ENCODE measurements at regions not wholly inside any gene's neighbourhood (a gene's known extent, or its start where the extent isn't known, plus 50 kb on each side); places are given as distances from the start of the nearest gene placed in this dataset.

DNA sequence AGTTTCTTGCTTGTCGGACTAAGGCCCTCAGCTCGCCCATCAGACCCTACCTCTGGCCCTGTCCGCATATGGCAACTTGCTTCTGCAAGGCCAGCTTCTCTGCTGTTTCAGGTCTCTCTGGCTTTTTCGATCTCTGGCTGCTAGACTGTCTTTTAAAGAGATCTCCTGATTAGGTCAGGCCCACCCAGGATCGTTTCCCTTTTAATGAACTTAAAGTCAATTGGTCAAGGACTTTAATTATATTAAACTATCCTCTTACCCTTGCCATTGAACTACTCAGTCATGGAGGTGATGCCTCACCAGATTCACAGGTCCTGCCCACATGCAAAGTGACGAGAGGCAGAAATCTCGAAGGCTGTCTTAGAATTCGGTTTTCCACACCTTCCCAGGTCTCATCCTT, 670.9 kb downstream of the GATA3 start:
- DNase-seq (ENCODE audit: low read depth in 2 of 3, low spot score in 2 of 3), result no peak

DNA sequence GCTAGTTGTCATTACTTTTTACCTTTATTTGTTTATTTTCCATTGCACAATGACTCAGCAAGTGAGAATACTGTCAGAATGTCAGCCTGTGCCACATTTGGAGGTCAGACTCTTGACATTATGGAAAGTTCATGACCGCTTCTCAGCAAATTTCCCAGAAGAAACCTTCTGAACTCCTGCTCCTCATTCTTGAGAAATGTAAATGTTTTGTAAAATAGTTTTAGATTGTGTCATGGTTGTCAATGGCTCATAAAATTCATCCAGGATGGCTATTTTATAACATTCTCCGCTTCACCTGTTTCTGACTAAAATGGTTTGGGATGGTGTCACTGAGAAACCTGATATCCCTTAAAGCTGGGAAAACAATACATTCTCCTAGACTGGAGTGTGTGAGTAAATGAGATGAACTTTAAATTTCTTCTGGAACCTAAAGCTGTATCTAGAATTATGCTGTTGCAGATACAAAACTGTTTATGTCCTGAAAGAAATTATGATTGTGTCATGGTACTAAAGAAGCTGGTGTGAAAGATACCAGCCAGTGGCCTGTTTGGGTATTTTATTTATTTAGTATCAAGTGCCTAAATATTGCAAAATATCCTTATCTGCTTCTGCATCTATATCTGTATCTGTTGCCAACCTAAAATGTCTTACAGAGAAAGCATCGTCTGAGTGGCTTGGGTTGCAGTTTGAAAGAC, 671.7 kb downstream of the GATA3 start:
- DNase-seq (ENCODE audit: low read depth in 2 of 3, low spot score in 2 of 3), result no peak

GRCh38 chr10:8726779-8727084, 672.2 kb downstream of the GATA3 start:
- DNase-seq (ENCODE audit: low read depth in 2 of 3, low spot score in 2 of 3), result no peak

DNA sequence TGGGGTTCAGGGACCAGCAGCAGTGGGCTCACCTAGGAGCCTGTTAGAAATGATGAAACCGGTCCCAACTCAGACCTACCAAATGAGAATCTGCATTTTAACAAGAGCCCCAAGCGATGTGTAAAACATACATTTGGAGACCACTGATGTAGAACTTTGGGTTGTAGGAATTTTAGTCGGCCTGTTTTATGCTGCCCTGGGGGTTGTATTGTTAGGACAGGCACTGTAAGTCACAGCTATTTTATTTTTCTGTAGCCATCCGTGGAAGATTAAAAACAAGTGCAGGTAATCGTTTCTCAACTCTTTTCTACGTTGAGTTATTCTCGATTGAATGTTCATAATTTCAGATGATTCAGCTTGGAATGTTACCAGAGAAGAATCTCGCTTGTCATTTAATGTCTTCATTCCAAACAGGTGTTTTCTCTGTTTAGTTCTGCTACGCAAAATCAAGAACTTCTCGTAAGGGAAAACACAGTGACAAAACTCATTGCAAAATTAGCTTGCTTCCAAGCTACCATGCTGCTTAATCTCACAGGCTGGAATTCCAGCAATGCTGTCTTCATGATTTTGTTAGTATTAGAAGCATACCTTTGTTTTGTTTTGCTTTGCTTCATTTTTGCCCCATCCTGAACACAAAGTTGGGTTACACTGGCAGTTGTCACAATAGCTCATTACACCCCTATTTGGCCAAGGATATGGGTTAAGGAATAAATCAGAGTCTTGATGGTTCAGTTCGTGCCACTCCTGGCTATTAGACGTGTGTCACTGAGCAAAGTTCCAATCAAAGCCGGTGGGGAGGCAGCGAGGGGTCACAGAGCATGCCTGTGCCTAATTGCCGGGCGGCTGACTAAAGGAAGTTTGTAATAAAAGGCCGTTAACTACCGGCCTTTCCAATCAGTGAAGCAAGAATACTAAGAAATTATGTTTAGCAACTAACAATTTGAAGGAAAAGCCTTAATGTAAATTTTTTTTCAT, 676.9 kb downstream of the GATA3 start:
- no peak for DNase-seq (ENCODE audit: low read depth in 2 of 3, low spot score in 2 of 3)

DNA sequence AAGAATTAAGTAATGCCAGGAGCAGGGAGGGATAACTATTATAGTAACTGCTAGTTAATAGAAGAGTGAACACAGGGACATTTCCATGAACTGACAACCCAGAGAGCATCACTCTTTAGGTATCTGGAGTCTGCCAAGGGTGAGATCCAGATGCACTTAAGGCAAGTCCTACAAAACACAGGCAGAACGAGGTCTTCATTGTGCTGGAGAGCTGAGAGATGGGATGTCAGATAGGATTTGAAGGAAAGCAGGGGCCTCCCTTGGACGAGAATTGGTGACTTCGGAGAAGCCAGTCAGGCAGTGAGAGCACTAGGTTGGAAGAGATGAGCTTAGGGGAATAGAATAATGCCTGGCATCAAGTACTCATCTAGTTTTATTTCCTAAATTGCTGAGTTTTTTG, 684.5 kb downstream of the GATA3 start:
- no peak for DNase-seq (ENCODE audit: low read depth in 2 of 3, low spot score in 2 of 3)

DNA sequence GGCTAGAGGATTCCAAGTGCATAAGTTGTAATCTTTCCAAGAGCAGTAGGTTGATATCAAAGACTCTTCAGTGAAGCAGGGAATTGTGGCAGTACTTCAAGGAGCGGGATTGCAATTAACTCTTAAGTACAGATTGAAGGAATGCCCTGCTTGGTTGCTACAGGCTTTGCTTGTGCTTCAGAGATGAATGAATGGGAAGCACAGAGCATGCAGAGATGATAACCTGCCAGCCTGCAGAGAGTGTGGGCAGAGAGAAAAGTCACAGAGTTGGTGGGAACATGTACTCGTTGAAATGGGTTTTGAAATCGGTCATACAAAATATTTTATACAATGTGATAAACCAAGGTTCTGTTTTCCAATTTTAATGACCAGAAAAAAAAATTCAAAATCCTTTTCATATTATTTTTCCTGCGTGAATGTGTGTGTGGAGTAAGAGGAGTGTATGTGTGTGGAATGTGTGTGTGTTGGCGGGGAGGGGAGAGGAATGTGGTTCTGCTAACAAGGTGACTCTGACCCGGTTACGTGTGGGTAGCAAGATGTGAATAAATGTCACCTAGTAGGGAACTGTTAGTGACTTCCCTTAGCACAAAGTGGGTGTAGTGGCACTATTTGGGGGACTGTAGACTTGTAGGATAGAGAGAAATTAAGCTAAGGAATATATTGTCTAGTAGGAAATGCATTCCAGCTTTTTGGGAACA, 697.8 kb downstream of the GATA3 start:
- DNase-seq (ENCODE audit: low read depth in 2 of 3, low spot score in 2 of 3), result no peak

GRCh38 chr10:8758029-8758428, 703.5 kb downstream of the GATA3 start:
- no peak for DNase-seq (ENCODE audit: low read depth in 2 of 3, low spot score in 2 of 3)

DNA sequence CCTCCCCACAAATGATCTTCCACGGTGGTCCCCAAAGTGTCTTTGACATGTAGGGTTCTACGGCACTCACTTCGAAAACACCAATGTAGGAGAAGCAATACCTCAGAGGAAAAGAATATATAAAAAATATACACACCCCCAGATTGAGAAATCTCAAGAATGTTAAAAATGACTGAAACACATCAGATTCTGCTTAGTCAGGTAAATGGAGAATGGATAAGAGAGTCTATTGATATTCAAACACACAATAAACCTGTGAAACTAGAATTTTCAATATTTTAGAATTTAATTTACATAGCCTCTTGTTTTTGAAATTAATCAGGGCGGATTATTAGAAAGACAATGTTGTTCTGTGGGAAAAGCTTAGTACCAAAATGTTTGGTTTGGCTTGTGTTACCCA, 712.4 kb downstream of the GATA3 start:
- DNase-seq (ENCODE audit: low read depth in 2 of 3, low spot score in 2 of 3), result no peak

GRCh38 chr10:8767591-8767990, 713.1 kb downstream of the GATA3 start:
- peak in 1 of 3 donors; percentile 60 for DNase-seq (ENCODE audit: low read depth in 2 of 3, low spot score in 2 of 3)

DNA sequence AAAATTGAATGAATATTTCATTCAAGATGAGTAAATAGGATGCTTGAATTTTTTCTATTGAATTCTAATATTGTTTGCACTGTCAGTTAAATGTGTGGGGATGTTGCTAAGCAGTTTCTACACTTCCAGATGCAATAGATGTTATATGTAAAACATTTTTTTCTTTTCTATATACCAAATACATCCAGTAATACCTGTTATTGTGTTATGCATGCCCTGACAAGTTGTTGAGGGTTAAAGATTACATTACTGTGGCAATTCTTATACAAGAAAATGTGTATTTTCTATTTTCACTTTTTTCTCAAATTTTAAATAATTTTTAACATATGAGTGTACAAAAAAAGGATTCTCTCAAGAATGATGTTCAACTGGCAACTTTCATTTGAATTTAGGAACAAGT, 713.9 kb downstream of the GATA3 start:
- no peak for DNase-seq (ENCODE audit: low read depth in 2 of 3, low spot score in 2 of 3)

DNA sequence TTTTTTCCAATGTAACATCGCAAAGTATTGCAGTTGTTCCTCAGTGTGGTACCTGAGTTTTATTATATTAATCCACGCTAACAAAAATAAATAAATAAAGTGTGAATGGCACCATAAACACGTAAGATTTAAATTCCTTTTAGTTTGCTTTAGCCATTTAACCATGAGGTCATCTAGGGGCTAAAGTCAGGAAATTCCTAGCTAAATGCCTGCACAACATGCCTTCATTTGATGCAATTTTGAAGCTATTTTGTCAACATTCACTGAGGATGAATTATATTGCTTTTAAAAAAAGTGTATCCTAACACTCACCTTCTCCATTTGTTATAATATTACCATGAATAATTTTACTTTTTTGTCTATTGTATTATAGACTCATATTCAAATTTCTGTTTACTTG, 714.4 kb downstream of the GATA3 start:
- no peak for DNase-seq (ENCODE audit: low read depth in 2 of 3, low spot score in 2 of 3)

DNA sequence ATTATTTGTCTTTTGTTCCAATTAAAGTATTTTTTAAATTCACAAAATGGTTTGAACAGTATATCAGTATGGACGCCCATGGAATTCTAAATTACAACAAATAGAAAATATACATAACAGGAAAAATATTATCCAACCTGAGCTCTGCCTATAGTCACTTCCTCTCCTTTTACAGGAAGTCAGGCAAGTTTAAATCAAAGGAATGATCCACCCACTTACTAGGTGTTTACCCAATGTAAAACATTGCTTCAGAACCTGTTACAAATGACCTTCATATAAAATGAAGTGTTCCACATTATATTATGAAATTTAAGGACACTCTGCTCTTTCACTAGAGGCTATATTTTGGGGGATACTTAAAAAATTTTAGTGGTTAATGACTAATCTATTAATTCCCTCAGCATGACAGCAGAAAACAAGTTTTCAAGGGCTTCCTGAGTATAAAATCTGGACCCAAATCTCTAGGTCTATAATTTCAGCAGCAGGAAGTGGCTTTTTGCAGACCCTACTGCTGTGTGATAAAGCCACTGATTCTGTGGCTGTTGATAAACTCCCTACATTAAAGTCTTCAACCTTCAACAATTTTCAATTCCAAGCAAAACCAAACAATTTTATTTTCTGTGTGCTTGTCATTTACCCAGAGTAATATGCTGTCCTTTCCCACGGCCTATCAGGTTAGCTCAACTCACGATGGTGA, 722.6 kb downstream of the GATA3 start:
- DNase-seq (ENCODE audit: low read depth in 2 of 3, low spot score in 2 of 3), result peak in 1 of 3 donors; percentile 32

DNA sequence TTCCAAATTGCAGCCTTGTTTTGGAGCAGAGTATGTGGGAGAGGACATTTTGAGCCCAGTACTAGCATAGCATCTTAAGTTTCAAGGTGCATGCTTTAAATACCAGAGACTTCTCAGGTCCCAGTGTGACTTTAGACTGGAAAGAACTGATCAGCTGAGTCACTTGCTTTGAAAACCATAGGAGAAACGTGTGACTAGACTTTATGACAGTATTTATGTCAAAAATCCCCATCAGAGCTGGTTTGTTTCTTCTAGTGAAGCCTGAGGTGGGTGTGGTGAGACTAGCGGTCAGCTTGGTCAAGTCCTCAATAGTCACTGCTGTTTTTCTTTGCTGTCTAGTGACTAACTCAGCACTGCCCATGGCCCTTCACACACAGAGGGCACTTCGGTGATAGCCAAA, 724.2 kb downstream of the GATA3 start:
- no peak for DNase-seq (ENCODE audit: low read depth in 2 of 3, low spot score in 2 of 3)

DNA sequence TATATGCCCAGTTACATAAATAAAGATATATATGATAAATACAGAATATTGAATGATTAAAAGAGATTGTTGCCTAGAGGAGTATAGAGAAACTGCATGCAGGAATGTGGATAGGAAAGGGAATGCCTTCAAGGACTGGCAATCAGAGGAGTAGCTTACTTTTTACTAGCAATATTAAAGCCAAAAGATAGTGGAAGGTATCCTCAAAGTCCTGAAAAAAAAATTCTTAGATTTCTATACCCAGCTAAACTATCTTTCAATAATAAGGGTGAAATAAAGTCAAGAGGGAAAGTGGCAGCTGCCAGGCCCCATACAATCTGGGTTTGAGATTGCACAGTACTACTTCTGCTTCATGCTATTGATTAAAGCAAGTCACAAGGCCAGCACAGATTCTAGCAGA, 733.2 kb downstream of the GATA3 start:
- DNase-seq (ENCODE audit: low read depth in 2 of 3, low spot score in 2 of 3), result no peak

DNA sequence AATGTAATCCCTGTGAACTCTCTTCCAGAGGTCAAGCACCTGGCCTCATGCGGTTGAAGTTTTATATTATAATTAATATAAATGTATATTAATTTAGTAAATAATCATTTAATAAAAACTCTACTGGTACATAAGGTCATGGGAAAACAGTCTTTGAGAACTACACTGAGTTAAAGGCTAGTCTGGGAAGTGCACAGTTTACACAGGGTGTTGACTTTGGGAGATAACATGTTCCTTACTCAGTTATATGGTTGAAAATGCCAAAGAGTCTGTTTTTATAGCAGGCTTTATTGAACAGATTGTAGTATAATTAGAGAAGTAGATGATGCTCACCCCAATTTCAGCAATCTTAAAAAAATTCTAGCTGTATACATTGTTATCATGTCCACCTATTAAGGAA, 735.9 kb downstream of the GATA3 start:
- DNase-seq (ENCODE audit: low read depth in 2 of 3, low spot score in 2 of 3), result no peak

GRCh38 chr10:8794860-8795259, 740.4 kb downstream of the GATA3 start:
- DNase-seq (ENCODE audit: low read depth in 2 of 3, low spot score in 2 of 3), result no peak

DNA sequence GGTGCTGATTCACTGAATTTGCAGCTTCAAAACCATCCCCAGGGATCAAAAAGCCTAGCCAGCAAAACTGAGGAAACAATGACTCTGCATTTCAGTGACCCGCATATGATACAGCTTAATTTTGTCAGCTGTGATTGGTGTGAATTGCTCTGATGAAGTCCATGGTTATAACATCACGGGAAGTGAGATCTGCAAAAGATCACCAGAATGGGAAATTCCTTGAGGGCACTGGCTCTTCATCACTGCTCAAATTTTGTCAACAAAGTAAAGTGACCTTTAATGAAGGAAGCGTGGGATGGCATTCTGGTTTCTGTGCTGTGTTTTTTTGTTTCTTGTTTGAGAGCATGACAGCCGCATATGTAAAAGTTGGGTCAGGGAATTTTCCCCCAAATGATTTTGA, 745.9 kb downstream of the GATA3 start:
- no peak for DNase-seq (ENCODE audit: low read depth in 2 of 3, low spot score in 2 of 3)

GRCh38 chr10:8803992-8804391, 749.5 kb downstream of the GATA3 start:
- DNase-seq (ENCODE audit: low read depth in 2 of 3, low spot score in 2 of 3), result no peak

GRCh38 chr10:8810677-8811076, 756.2 kb downstream of the GATA3 start:
- no peak for DNase-seq (ENCODE audit: low read depth in 2 of 3, low spot score in 2 of 3)

GRCh38 chr10:8811201-8811600, 756.7 kb downstream of the GATA3 start:
- DNase-seq (ENCODE audit: low read depth in 2 of 3, low spot score in 2 of 3), result no peak

- no peak for DNase-seq (ENCODE audit: low read depth in 2 of 3, low spot score in 2 of 3)
Measured at GRCh38 chr10:8815969-8816368, 761.5 kb downstream of the GATA3 start.

Measured in hematopoietic multipotent progenitor cell (in vitro differentiated cells).